Activated CD4-positive, alpha-beta T cell treated with anti-CD3 and anti-CD28 coated beads for 36 hours (primary cell): ENCODE measurements at regions not wholly inside any gene's neighbourhood (a gene's known extent, or its start where the extent isn't known, plus 50 kb on each side); places are given as distances from the start of the nearest gene placed in this dataset.

Experiments used
- ATAC-seq: fragments of 200-7000 bp; cut with Tn5 transposase; one replicate; pipeline ENCODE4 v1.10.0; 2021; ENCODE audit warnings: mild to moderate bottlenecking, moderate library complexity
- CTCF ChIA-PET: fragments of 350-600 bp; sonication (Branson Sonifier 250); formaldehyde crosslinking; loops from one replicate; lab custom pipeline; 2021; ENCODE audit warnings: antibody characterized with exemption; lab: Charles Lee
- POLR2A ChIA-PET: fragments of 350-600 bp; sonication (Branson Sonifier 250); formaldehyde crosslinking; loops from one replicate; lab custom pipeline; 2021; ENCODE audit warnings: antibody characterized with exemption, inconsistent platforms; lab: Charles Lee
- DNase-seq: peaks from one replicate; pipeline ENCODE4 v3.0.0-alpha.2; 2020
- H3K27ac Mint-ChIP-seq: one replicate; pipeline ENCODE4 v1.8.0; 2021; ENCODE audit warnings: mixed read lengths
- H3K27me3 Mint-ChIP-seq: one replicate; pipeline ENCODE4 v1.8.0; 2021; ENCODE audit warnings: mixed read lengths
- H3K36me3 Mint-ChIP-seq: one replicate; pipeline ENCODE4 v1.8.0; 2021; ENCODE audit warnings: low read depth, mixed read lengths
- H3K4me1 Mint-ChIP-seq: one replicate; pipeline ENCODE4 v1.8.0; 2021; ENCODE audit warnings: mixed read lengths
- H3K4me3 Mint-ChIP-seq: one replicate; pipeline ENCODE4 v1.8.0; 2021; ENCODE audit warnings: mild to moderate bottlenecking, moderate library complexity, mixed read lengths
- H3K9me3 Mint-ChIP-seq: one replicate; pipeline ENCODE4 v1.8.0; 2021; ENCODE audit warnings: low read depth, mixed read lengths
- intact Hi-C, 2 experiments: fragments of 100-400 bp; cut with DNase I in 1 of 2; cut with micrococcal nuclease in 1 of 2; formaldehyde crosslinking; loops; one replicate each; pipeline versions ENCODE4 v1.14.2 to v1.15.1; 2022 to 2024; cut with DNase I, micrococcal nuclease

DNA sequence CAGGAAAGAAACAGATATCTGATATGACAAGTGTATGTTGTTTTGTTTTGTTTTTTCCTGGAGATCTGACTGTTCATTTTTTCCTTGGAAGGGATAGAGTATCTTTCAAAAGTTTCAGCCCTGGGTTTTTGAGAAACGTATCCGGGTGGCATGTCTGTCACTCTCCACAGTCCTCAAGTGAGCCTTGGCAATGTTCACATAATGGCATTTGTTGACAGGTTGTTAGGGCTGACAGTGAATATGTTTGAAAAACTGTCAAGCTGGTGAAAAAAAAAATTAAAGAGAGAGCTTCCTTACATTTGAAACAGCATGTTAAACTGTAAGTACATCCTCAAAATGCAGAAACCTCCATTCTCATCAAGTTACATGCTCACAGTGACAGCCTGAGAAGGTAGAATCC lies 113.0 kb upstream of the DYNLRB2 start:
- Mint-ChIP-seq H3K27me3 (peaks cover 37% of the 10 kb centered on the region), H3K36me3 (no peaks in the 10 kb centered on the region), H3K9me3 (peaks cover 4% of the 10 kb centered on the region), H3K4me3 (no peak overlapping the region), H3K4me1 (no peaks in the 10 kb centered on the region), H3K27ac (no peak overlapping the region)
- DNase-seq (no peak), ATAC-seq (no peak)
- intact Hi-C loops = no loop called here
- CTCF ChIA-PET = no interaction called here
- POLR2A ChIA-PET = no interaction called here

- ChIA-PET POLR2A (no interaction called here), CTCF (interaction anchor here (0.7 to 0.8 kb wide), 2 partner anchors 11 to 33 kb away, joined by 3 to 5 read pairs; no protein-coding TSS in a partner anchor)
- DNase-seq = no peak
- Mint-ChIP-seq H3K4me3 (no peak overlapping the region), H3K27ac (no peak overlapping the region), H3K4me1 (no peaks in the 10 kb centered on the region), H3K9me3 (no peaks in the 10 kb centered on the region), H3K27me3 (peaks cover 22% of the 10 kb centered on the region), H3K36me3 (no peaks in the 10 kb centered on the region)
- intact Hi-C loops = no loop called here
- no peak for ATAC-seq
Measured at GRCh38 chr16:80418517-80419355, 122.1 kb upstream of the DYNLRB2 start.

DNA sequence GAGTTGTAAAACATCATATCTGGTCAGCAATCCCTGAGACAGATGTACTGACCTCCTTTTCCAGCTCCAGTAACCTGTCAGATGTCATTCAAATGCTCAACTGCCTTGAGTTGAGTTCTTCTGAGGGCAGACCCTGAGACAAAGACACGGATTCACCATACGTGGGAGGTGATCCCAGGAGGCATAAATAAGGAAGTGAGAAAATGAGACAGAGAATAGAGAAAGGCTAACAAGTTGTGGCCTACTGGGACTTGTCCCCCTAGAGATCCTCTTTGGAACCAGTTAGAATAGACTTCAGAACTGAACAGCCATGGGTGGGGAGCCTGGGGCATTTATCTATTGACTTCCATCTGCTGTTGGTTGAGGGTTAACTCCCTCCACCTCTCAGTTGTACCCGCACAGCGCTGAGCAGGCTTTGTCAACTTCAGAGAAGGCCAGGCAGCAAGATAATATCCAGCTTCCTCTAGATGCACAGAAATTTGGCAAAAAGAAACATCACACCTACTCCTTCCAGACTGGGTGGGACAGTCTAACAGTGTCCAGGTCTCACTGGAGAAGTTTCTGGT lies 123.0 kb upstream of the DYNLRB2 start:
- H3K36me3 Mint-ChIP-seq = no peaks in the 10 kb centered on the region
- H3K4me3 Mint-ChIP-seq = no peak overlapping the region
- intact Hi-C loops = no loop called here
- H3K4me1 Mint-ChIP-seq = no peaks in the 10 kb centered on the region
- ATAC-seq (no peak), DNase-seq (no peak)
- no peaks in the 10 kb centered on the region for H3K9me3 Mint-ChIP-seq
- H3K27me3 Mint-ChIP-seq = peaks cover 22% of the 10 kb centered on the region
- no peak overlapping the region for H3K27ac Mint-ChIP-seq
- CTCF ChIA-PET = interaction anchor here (0.7 to 0.8 kb wide), 2 partner anchors 12 to 32 kb away, joined by 3 to 5 read pairs; no protein-coding TSS in a partner anchor
- POLR2A ChIA-PET = no interaction called here

GRCh38 chr16:80408014-80408413 lies 132.8 kb upstream of the DYNLRB2 start:
- CTCF ChIA-PET = no interaction called here
- POLR2A ChIA-PET = no interaction called here
- Mint-ChIP-seq H3K9me3 (no peaks in the 10 kb centered on the region), H3K36me3 (no peaks in the 10 kb centered on the region), H3K27me3 (peaks cover 23% of the 10 kb centered on the region), H3K4me3 (no peak overlapping the region), H3K27ac (no peak overlapping the region), H3K4me1 (no peaks in the 10 kb centered on the region)
- intact Hi-C loops = no loop called here
- DNase-seq (no peak), ATAC-seq (no peak)

- H3K4me1 Mint-ChIP-seq = no peaks in the 10 kb centered on the region
- H3K4me3 Mint-ChIP-seq = no peak overlapping the region
- no peak overlapping the region for H3K27ac Mint-ChIP-seq
- POLR2A ChIA-PET = no interaction called here
- intact Hi-C loops = no loop called here
- H3K9me3 Mint-ChIP-seq = no peaks in the 10 kb centered on the region
- CTCF ChIA-PET = no interaction called here
- DNase-seq = no peak
- no peaks in the 10 kb centered on the region for H3K36me3 Mint-ChIP-seq
- ATAC-seq = no peak
- H3K27me3 Mint-ChIP-seq = peaks cover 21% of the 10 kb centered on the region
Measured at GRCh38 chr16:80407265-80407987, 133.4 kb upstream of the DYNLRB2 start.

DNA sequence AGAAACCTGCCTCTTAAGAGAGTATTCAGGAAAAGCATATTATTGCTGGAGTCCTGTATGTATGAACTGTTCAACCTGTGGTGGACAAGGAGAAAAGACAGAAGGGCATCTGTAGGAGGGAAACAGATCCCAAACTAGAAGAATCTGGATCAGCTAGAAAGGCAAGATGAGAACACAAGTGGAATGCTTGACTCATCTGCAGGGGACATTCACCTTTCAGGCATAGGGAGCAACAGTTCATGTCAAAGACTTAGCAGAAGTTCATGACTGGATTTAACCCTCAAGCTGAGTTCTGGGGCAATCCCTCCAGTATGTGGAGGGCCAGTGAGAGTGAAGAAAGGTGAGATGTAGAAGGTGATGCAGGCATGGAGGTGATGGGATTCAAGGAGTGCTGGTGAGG lies 135.9 kb upstream of the DYNLRB2 start:
- no peaks in the 10 kb centered on the region for H3K36me3 Mint-ChIP-seq
- H3K9me3 Mint-ChIP-seq = no peaks in the 10 kb centered on the region
- no peaks in the 10 kb centered on the region for H3K4me1 Mint-ChIP-seq
- ATAC-seq (no peak), DNase-seq (no peak)
- intact Hi-C loops = no loop called here
- peaks cover 22% of the 10 kb centered on the region for H3K27me3 Mint-ChIP-seq
- POLR2A ChIA-PET = no interaction called here
- H3K27ac Mint-ChIP-seq = no peak overlapping the region
- H3K4me3 Mint-ChIP-seq = no peak overlapping the region
- CTCF ChIA-PET = no interaction called here

GRCh38 chr16:80403894-80404293 lies 136.9 kb upstream of the DYNLRB2 start:
- ChIA-PET POLR2A (no interaction called here), CTCF (no interaction called here)

DNA sequence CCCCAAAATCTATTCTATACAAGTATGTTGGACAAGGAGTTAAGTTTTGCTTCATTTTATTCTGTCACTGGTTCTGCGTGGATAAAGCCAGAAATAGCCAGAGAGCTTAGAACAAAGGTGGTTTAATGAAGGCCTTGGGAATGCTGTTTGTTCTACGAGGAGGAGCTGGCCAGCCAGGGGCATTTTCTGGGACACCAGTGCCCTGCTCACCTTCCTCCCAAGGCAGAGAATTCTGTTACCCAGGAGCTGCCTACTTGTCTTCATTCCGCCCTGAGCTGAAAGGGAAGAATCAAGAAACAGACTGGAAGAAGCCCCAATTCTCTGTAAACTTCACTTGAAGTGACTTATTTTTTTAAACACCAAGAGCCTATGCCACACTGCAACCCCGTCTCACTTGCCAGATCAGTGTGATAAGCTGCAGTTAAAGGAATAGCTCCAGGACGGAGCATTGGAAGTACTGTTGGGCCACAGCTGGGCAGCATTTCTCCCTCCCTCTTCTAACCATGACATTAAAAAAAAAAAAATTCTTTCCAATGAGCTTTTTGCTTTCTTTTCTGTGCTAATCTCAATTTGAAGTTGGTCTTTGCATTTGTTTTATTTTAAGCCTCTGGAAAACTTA lies 149.8 kb upstream of the DYNLRB2 start:
- Mint-ChIP-seq H3K4me1 (no peaks in the 10 kb centered on the region), H3K9me3 (peaks cover 3% of the 10 kb centered on the region), H3K36me3 (no peaks in the 10 kb centered on the region), H3K4me3 (no peak overlapping the region), H3K27ac (no peak overlapping the region), H3K27me3 (peaks cover 6% of the 10 kb centered on the region)
- DNase-seq = no peak
- ATAC-seq = no peak
- intact Hi-C loops = no loop called here
- ChIA-PET CTCF (no interaction called here), POLR2A (no interaction called here)

More at GRCh38 chr16:80403894-80404293, 136.9 kb upstream of the DYNLRB2 start:
- no peak for DNase-seq
- Mint-ChIP-seq H3K27ac (no peak overlapping the region), H3K4me3 (no peak overlapping the region), H3K36me3 (no peaks in the 10 kb centered on the region), H3K27me3 (peaks cover 22% of the 10 kb centered on the region), H3K4me1 (no peaks in the 10 kb centered on the region), H3K9me3 (no peaks in the 10 kb centered on the region)
- intact Hi-C loops = no loop called here
- ATAC-seq = no peak

DNA sequence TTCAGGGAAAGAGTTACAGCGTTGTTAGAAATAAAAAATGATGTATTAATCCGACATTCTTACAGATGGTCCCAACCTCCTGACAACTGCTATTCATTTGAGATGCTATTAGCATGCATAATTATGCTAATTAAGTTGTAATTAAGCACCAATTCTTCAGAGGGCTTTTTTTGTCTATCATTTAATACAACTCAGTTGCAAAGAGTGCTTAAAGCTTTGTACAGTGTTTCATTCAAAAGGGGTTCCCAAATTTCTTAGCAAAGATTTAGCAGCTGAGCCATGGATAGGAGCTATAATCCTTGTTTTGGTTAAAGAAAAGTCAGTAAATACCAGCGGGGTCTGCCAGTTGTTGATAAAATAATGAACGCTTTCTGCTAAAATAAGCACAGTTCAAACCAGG lies 150.7 kb upstream of the DYNLRB2 start:
- Mint-ChIP-seq H3K27me3 (peaks cover 6% of the 10 kb centered on the region), H3K27ac (no peak overlapping the region), H3K4me1 (no peaks in the 10 kb centered on the region), H3K9me3 (peaks cover 3% of the 10 kb centered on the region), H3K36me3 (no peaks in the 10 kb centered on the region), H3K4me3 (no peak overlapping the region)
- intact Hi-C loops = no loop called here
- DNase-seq (no peak), ATAC-seq (no peak)
- CTCF ChIA-PET = interaction anchor here (0.7 kb wide), 1 partner anchor 26 kb away, joined by 3 read pairs; no protein-coding TSS in a partner anchor
- POLR2A ChIA-PET = no interaction called here

- ATAC-seq (no peak), DNase-seq (no peak)
- no peak overlapping the region for H3K4me3 Mint-ChIP-seq
- CTCF ChIA-PET = interaction anchor here (0.7 kb wide), 1 partner anchor 27 kb away, joined by 3 read pairs; no protein-coding TSS in a partner anchor
- no peaks in the 10 kb centered on the region for H3K36me3 Mint-ChIP-seq
- H3K4me1 Mint-ChIP-seq = no peaks in the 10 kb centered on the region
- peaks cover 3% of the 10 kb centered on the region for H3K9me3 Mint-ChIP-seq
- intact Hi-C loops = no loop called here
- no peak overlapping the region for H3K27ac Mint-ChIP-seq
- POLR2A ChIA-PET = no interaction called here
- H3K27me3 Mint-ChIP-seq = peaks cover 7% of the 10 kb centered on the region
Measured at GRCh38 chr16:80389338-80389737, 151.5 kb upstream of the DYNLRB2 start.

GRCh38 chr16:80387318-80387921 lies 153.4 kb upstream of the DYNLRB2 start:
- CTCF ChIA-PET = no interaction called here
- no peak for ATAC-seq
- no peak overlapping the region for H3K4me3 Mint-ChIP-seq
- POLR2A ChIA-PET = no interaction called here
- H3K9me3 Mint-ChIP-seq = no peaks in the 10 kb centered on the region
- peaks cover 11% of the 10 kb centered on the region for H3K27me3 Mint-ChIP-seq
- DNase-seq = no peak
- H3K36me3 Mint-ChIP-seq = no peaks in the 10 kb centered on the region
- H3K27ac Mint-ChIP-seq = no peak overlapping the region
- H3K4me1 Mint-ChIP-seq = no peaks in the 10 kb centered on the region
- intact Hi-C loops = no loop called here
